Stimulated activated CD8-positive, alpha-beta memory T cell treated with anti-CD3 and anti-CD28 coated beads, Interleukin-12 subunit alpha, Interleukin-12 subunit beta, amount 100 ng/mL, for 4 hours (primary cell): ENCODE measurements at regions not wholly inside any gene's neighbourhood (a gene's known extent, or its start where the extent isn't known, plus 50 kb on each side); places are given as distances from the start of the nearest gene placed in this dataset.

ENCODE experiments used
- DNase-seq: peaks from one replicate; pipeline ENCODE4 v3.0.0-alpha.2; 2020; ENCODE audit warnings: low read depth

DNA sequence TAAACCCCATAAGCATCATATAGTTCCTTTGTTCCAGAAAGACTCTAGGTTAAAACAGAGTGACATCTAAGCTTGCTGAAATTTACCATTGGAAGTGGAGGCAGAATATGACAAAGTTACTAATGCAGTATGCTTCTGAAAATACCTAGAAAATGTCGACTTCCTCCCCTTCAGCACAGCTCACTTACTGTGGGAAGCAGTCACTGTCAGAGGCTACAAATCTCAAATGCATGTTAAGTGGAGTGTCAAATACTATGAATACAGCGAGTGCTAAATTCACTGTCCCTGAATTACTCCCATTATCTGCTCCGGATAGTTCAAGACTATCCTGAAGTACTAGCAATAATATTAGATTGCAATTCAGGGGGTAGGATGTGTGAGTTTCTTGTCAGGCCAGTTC lies 1454.6 kb downstream of the AACS start:
- no peak for DNase-seq

DNA sequence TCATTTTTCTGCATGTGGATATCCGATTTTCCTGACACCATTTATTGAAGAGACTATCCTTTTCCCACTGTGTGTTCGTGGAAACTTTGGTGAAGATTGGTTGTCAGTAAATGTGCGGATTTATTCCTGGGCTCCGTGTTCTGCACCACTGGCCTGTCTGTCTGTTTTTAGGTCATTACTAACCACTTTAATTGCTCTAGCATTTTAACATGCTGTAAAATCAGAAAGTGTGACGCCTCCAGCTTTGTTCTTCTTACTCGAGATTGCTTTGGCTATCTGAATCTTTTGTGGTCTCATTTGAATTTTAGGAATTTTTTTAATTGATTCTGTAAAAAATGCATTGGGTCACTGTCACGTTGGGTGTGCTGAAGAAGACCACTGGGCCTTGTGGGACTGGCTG lies 1458.7 kb downstream of the AACS start:
- no peak for DNase-seq

DNA sequence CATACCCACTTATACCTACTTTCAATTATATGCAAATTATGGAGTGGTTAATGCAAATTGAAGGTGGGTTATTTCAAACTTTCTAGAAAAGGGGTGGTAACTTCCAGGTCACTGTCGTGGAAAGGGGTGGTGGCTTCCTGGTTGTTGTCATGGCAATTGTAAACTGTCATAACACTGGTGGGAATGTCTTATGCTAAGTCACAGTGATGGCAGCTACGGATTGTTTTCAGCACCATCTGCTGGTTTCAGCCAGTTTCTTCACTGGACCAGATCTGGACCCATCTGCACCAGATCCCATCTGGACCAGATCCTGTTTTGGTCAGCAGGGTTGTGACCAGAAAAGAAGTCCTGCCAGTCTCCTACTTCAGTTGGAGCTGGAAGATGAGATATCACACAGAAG lies 1469.3 kb downstream of the AACS start:
- no peak for DNase-seq

DNA sequence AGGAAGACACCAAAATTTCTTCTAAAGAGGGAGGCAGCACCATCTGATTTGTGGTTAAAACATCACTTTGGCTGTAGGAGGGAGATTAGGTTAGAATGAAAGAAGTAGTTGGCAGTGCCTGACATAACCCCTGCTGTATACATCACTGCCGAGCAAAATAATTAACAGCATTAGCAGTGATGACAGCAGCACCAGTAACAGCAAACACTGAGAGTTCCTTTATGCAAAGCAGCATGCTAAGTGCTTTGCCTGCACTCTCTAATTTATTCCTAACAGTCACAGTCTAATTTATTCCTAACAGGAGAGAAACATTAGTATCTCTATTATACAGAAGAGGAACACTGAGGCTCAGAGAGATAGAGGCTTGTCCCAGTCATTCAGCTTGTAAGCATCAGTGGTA lies 1469.7 kb downstream of the AACS start:
- DNase-seq: no peak

DNA sequence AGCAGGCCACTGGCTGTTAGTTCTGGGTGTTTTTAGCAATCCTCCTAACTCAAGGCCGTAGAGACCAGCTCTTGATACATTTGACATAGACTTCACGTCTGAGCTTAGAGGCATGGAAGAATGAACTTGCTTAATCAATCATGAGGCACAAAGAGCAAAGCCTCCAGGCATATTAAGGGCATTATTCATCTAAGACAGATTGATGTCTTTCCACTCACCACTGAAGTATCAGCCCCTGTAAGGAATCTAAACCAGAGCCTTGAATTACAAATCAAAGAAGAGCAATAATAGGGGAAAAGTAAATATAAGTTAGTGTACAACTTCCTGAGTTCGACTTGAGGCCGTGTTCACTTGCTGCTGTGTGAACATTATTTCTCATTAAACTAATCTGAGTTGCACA lies 1470.7 kb downstream of the AACS start:
- no peak for DNase-seq

DNA sequence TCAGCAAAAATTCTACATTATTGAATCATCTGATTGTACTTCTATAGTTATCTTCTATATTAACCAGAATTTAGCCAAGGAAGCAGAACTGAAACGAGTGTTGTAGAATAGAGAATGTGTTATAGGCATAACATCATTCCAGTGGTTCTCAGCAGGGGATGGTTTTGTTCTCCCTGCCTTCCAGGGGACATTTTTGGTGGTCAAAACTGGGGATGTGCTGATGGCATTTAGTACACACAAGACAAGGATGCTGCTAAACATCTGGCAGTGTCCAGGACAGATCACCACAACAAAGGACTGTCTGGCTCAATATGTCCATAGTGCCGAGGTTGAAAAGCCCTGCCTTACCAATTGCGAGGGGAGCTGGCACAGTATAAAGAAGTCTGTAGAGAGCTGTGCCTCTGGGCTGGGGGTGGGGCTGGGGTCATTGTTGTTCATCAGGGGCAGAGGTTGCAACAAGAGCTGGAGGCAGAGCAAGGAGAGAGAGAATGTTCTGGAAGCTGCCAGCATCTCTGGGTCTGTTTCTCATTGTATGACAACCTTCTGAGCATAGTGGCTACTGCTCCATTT lies 1472.8 kb downstream of the AACS start:
- no peak for DNase-seq

DNA sequence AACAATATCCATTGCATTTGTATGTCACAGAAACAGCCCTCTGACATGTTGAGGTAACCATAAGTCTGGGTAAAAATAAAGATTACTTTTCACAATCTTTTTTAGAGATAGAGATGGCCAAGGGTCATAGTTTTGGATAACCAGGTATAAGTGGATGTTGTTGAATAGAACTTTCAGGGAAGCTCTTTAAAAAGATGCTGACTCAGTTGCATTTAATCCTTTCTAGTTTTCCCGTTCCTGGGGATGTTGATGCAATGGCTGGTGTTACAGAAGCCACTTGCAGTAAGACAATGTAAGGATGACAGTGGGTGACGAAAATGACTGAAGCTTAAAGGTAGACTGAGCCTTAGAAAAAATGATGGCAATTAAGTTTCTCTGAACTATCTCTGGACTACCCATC lies 1473.7 kb downstream of the AACS start:
- DNase-seq: no peak

DNA sequence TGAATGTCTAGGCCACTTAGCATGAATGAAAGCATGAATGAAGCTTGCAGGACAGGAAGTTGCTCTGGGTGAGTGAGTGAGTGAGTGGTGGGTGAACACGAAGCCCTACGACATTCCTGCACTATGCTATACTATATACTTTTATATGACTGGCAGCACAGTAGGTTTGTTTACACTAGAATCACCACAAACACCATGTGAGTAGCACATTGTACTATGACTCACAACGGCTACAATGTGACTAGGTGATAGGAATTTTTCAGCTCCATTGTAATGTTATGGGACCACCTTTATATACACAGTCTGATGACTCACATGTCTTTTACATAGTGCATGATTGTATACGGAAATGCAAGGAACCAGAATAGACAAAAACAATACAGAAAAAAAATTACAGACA lies 1480.2 kb downstream of the AACS start:
- no peak for DNase-seq

DNA sequence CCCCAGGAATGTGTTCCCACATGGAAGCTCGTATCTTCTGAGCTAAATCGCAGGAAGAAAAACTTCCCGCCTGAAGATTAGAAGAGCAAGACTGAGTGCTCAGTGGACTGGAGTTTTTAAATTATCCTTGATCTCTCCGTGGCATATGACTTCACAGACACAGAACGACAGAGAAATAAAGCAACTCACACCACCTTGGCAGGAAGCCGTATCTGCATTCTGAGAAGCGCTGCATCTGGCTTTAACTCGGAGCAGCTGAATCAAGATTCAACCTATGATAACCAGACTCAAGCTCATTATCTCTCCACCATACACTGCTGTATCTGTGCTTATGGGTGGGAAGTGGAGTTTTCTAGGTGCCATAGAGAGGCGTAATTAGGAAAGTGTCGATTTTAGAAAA lies 1482.7 kb downstream of the AACS start:
- DNase-seq: no peak

DNA sequence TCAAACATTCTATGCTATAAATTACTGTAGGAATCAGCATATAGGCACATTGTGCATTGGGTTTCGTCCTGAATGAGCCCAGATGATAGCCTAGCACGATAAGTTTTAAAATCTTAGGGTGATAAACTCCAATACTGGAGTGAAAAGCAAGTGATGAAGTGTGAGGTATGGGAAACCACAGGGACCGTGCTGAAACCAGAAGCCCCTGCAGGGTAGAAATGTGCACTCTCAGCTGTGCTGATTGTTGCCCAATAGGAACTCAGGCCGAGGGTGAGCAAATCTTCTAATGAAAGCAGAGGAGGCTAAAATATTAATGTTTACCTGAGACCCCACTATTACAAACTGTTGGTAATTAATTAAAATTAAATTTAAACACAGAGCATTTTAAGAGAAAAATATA lies 1486.6 kb downstream of the AACS start:
- DNase-seq: no peak

DNA sequence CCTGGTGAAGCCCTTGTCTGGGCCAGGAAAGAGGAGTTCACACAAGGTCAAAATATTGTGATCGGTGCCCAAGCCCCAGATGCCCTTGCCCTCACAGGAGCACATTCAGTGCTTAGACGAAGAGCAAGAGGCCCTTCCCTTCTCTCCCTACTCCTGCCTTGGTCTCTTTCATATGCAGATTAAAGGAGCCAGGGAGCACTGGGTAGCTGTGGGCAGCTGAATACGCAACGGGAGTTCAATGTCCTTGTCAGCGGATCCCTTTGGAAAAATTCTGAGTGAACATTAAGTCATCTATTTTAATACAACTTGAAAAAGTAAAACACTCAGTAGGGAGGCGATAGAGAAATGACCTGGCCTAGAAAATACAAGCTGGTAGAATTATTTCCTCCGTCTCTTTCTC lies 1489.4 kb downstream of the AACS start:
- DNase-seq: no peak

DNA sequence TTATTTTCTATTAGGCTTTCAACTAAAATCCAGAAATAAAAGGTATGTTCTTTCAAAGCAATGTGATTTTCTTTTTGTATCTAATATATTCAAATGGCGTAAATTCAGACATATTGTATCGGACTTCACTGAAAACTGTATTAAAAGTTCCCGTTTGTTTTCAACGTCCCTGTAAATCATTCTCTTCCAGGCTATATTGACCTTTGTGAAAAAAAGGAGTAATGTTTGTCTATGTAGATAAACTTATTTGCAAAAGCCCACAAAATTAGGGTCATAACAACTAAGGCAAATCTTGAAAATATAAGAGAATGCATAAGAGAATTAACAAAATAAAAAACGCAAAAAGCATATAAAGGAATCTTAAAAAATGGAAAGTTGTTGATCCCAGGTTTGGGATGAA lies 1492.4 kb downstream of the AACS start:
- DNase-seq: no peak

DNA sequence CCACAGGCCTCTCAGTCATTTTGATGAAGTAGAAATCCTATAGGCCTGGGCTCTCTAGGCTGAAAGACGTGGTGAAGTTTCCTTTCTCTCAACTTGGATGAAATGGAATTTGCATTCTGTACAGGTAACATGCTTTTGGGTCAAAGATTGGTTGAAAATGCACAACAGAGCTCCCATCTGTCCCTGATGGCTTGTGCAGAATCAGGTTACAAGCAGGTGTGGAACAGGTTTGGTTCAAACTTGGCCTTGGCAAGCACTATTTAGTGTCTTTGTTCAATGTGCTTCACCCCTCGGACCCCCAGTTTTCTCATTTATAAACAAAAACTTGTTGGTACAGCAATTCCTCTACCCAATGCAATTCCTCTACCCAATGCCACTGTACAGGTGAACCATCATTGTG lies 1493.0 kb downstream of the AACS start:
- no peak for DNase-seq

DNA sequence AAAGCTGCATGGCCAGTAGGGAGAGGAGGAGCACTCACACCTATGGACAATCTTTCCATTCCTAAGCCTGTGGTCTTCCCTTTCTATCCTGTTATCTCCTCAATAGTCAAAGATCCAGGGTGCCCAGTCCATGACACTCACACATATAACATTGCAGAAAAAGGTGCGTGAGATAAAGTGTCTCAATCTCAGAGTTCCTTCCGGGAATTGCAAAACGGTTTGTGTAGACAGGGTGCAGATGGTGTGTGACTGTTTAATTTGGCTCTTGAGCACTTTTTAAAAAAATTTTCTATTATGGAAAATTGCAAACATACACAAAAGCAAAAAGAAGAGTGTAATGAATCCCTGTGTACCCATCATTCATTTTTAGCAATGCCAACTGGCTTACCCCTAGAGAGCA lies 1493.6 kb downstream of the AACS start:
- no peak for DNase-seq

DNA sequence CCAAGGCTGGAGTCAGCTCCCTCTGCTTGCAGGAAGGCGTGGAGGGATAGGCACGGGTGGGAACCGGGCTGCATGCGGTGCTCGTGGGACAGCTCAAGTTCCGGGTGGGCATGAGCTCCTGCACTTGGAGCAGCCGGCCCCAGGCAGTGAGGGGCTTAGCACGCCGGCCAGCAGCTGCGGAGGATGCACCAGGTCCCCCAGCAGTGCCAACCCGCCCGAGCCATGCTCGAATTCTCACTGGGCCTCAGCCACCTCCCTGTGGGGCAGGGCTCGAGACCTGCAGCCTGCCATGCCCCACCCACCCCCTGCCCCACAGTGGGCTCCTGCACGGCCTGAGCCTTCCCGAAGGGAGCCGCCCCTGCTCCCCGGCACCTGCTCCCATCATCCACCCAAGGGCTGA lies 1501.8 kb downstream of the AACS start:
- no peak for DNase-seq

DNA sequence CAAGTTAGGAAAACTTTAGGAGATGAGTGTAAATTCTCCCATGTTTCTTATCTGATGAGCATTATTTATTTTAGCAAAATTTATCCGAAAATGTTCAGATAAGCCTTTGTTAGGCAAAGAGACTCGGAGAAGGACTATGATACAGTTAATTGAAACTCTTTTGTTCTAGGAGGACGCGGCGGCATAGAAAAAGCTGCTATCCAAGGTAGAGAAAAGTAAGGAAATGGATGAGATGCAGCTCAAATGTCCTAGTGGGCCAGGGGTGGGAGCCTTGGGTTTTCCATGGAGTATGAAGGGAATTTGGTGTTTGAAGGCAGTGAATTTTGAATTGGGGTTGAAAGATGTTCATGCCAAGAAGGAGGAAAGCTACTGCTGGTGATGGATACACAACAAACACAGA lies 1504.5 kb downstream of the AACS start:
- no peak for DNase-seq

DNA sequence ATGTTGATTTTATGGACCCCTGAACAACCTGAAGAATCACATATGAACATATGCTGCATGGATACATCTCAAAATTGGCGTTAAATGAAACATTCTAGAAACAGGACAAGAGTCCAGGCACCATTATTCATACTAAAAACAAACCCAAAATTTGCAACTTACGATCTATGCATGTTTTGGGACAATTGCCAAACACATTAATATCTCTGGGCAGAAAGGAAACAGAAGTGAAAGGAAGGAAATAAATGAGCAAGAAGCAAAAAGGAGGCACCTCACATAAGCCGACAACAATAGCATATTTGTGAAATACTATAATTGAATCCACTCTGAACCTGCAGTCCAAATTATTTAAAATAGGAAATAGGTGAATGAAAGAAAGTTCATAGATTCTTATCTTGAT lies 1505.3 kb downstream of the AACS start:
- no peak for DNase-seq

DNA sequence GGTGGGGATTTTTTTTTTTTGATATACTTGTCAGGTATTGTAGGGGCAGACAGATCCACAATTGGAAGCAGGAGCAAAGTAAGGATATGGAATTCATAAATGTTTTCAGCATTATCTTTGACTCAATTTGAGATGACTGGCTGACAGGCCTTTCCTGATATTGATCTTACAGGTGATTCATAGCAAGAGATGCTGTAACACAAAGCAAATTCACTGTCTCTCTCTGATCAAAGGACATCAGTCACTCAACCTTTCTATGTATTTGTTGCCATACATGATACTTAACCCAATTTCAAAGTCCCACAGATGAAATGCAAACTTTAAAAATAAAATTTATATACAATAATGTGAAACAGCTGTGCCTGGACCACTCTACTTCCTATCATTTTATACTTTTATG lies 1506.9 kb downstream of the AACS start:
- DNase-seq: no peak

DNA sequence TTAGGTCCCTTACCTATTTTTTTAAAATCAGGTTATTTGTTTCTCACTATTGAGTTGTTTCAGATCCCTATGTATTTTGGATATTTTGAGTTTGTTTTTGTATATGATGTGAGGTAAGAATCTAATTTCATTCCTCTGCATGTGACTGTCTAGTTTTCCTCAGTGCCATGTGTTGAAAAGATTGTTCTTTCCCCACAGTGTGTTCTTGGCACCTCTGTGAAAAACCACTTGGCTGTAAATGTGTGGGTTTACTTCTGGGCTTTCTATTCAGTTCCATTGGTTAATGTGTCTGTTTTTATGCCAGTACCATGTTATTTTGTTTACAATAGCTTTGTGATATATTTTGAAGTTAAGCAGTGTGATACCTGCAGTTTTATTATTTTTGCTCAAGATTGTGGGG lies 1516.4 kb downstream of the AACS start:
- DNase-seq: no peak

DNA sequence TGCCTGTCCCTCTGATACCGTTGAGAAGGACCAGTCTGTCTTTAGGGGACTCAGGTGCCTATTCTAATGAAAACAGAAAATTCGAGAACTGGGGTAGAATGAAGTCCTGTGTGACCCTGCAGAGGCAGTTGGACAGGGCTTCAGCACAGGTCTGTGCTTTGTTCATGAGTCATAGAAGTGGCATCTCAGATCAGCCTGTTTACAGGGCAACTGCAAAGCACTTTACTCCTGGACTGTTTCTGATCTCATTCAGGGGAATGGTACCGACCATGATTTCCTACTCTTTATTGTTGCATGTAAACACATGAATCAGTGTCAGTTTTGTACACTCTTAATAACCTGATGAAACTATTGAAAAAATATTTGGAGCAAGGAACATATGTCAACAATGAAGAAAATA lies 1517.0 kb downstream of the AACS start:
- no peak for DNase-seq

DNA sequence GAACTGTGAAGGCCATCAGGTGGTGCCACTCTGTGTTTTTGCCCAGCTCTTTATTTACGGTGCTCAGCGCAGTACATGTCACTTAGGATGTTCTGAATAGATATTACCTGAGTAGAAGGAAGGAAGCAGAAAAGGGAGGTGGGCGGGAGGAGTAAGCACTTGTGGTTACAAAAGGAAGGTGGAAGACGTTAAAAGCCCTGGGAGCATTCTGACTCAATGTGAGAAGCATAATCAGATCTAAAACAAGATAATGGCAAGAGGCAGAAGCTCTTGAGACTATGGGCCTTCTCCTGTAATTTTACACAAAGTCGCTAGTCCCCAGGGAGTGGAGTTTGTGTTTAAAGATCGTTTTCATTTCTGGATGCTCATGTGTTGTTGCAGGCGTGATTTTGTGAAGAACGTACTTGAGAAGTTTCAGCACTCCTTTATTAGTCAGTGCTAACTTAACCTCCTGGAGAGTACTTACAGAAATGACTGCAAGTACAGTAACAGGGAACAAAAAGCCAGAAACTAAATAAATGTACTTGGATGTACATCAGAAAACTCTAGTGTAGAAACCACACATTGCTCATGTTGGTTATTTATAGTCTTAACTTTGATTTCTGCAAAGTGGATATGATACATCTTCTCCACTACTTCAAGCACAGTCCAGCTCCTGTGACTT lies 1523.5 kb downstream of the AACS start:
- no peak for DNase-seq

DNA sequence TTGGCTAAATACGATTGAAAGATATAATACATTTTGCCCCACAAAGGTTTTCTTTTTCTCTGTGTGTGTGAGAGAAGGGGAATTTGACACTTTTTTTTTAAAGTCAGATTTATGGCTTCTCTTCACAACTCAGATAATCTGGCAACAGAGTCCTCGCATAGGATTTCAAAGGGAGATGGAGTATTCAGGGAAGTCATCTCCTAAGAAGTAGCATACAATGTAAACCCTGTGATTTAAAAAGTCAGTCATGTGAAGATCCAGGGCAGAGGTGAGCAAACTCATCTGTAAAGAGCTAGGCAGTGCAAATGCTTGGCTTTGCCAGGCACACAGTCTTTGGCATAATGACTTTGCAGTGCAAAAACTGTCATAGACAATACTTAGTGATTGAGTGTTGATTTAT lies 1526.3 kb downstream of the AACS start:
- no peak for DNase-seq

DNA sequence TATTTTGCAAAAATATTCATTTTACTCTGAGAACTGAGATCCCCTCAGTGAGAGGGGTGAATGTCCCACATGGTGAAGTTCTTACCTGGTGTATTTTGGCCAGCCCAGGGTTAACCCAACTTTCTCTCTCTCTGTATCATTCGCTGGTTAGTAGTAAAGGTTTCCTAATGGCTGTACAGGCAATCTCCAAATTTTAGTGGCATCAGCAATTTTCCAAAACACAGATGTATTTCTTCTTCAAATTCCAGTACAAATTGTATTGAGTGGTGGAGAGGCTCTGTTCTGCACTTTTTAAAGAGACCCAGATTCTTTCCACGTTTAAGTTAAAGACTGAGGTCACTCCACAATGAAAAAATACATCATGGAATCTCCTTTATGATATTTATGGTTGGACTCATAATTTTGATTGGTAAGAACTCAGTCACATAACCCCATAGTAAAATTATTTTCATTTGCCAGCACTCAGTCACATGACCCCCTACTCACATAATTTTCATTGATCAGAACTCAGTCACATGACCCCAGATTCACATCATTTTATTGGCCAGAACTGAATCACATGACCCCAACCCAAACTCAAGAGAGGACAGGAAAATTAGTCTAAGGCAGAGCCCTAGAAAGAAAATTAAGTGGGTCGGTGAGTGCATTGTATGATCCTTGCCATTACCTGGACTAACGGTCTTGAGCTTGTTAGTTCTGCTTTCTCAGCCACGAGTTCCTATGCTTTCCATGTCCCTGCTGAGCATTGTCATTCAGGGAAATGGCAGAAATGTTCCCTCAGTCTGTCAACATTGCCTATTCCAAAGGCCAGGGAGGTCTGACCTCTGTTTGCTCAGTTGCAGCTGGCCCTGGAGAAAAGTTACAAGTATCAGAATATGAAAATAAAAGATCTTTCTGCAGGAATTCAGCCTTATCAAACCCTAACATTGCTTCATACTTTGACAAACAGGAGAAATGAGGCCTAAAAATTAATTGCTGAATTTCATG lies 1536.2 kb downstream of the AACS start:
- DNase-seq: no peak
